H9 (cell line): ENCODE measurements at regions not wholly inside any gene's neighbourhood (a gene's known extent, or its start where the extent isn't known, plus 50 kb on each side); places are given as distances from the start of the nearest gene placed in this dataset.

Experiments
- DNase-seq: peaks from one replicate; pipeline ENCODE4 v3.0.0-alpha.2; 2017
- H2AFZ ChIP-seq: one replicate; pipeline ENCODE4 v1.6.1; 2013; ENCODE audit warnings: mild to moderate bottlenecking, low read length, control low read depth, moderate library complexity
- H2AK5ac ChIP-seq: 2 replicates; pipeline ENCODE4 v1.6.1; 2013; ENCODE audit warnings: low read length, control low read depth, mixed read lengths; ENCODE audit not compliant: insufficient read length
- H2BK120ac ChIP-seq: one replicate; pipeline ENCODE4 v1.6.1; 2013; ENCODE audit warnings: low read depth, mild to moderate bottlenecking, low read length, control low read depth, inconsistent platforms; ENCODE audit not compliant: poor library complexity, severe bottlenecking
- H2BK12ac ChIP-seq: 2 replicates; pipeline ENCODE4 v1.6.1; 2013; ENCODE audit warnings: low read length, control low read depth, mixed read lengths, low read depth; ENCODE audit not compliant: insufficient read length
- H2BK15ac ChIP-seq: 2 replicates; pipeline ENCODE4 v1.6.1; 2013; ENCODE audit warnings: low read depth, low read length, control low read depth
- H2BK20ac ChIP-seq: one replicate; pipeline ENCODE4 v1.6.1; 2013; ENCODE audit warnings: low read depth, mild to moderate bottlenecking, low read length, control low read depth, inconsistent platforms; ENCODE audit not compliant: poor library complexity, severe bottlenecking
- H2BK5ac ChIP-seq: 2 replicates; pipeline ENCODE4 v1.6.1; 2013; ENCODE audit warnings: low read length, control low read depth, mixed read lengths; ENCODE audit not compliant: insufficient read length
- H3K14ac ChIP-seq: 2 replicates; pipeline ENCODE4 v1.6.1; 2013; ENCODE audit warnings: low read length, control low read depth; ENCODE audit not compliant: insufficient read depth
- H3K18ac ChIP-seq: 2 replicates; pipeline ENCODE4 v1.6.1; 2013; ENCODE audit warnings: low read depth, mild to moderate bottlenecking, mixed read lengths, low read length, control low read depth; ENCODE audit not compliant: insufficient read length
- H3K23ac ChIP-seq: 2 replicates; pipeline ENCODE4 v1.6.1; 2013; ENCODE audit warnings: low read length, control low read depth, mixed read lengths, low read depth; ENCODE audit not compliant: insufficient read length
- H3K23me2 ChIP-seq: 2 replicates; pipeline ENCODE4 v1.6.1; 2013; ENCODE audit warnings: low read depth, mild to moderate bottlenecking, mixed read lengths, low read length, control low read depth; ENCODE audit not compliant: insufficient read length, poor library complexity, severe bottlenecking
- H3K27ac ChIP-seq: 2 replicates; pipeline ENCODE4 v1.5.1; 2013; ENCODE audit warnings: low read length, control low read depth, mixed read lengths, low read depth; ENCODE audit not compliant: insufficient read length
- H3K27me3 ChIP-seq: 2 replicates; pipeline ENCODE4 v1.6.1; 2013; ENCODE audit warnings: low read length, control low read depth, inconsistent platforms; ENCODE audit not compliant: insufficient read depth
- H3K4ac ChIP-seq: 2 replicates; pipeline ENCODE4 v1.6.1; 2013; ENCODE audit warnings: low read depth, mild to moderate bottlenecking, control low read depth, inconsistent platforms, low read length, moderate library complexity
- H3K4me1 ChIP-seq: 2 replicates; pipeline ENCODE4 v1.6.1; 2013; ENCODE audit warnings: low read length, control low read depth, inconsistent platforms; ENCODE audit not compliant: insufficient read depth
- H3K4me2 ChIP-seq: 2 replicates; pipeline ENCODE4 v1.6.1; 2013; ENCODE audit warnings: low read length, control low read depth, mixed read lengths; ENCODE audit not compliant: insufficient read length, insufficient read depth
- H3K56ac ChIP-seq: 2 replicates; pipeline ENCODE4 v1.6.1; 2013; ENCODE audit warnings: low read depth, mild to moderate bottlenecking, mixed read lengths, low read length, control low read depth; ENCODE audit not compliant: insufficient read length
- H3K79me1 ChIP-seq: 2 replicates; pipeline ENCODE4 v1.6.1; 2013; ENCODE audit warnings: low read depth, mild to moderate bottlenecking, moderate library complexity, low read length, control low read depth, inconsistent platforms; ENCODE audit not compliant: insufficient read depth, poor library complexity, severe bottlenecking
- H3K79me2 ChIP-seq: 2 replicates; pipeline ENCODE4 v1.6.1; 2013; ENCODE audit warnings: low read length, control low read depth, inconsistent platforms; ENCODE audit not compliant: insufficient read depth
- H3K9ac ChIP-seq: 2 replicates; pipeline ENCODE4 v1.6.1; 2013; ENCODE audit warnings: low read length, control low read depth, mixed read lengths; ENCODE audit not compliant: insufficient read length; ENCODE audit errors: extremely low read depth
- H3K9me3 ChIP-seq: one replicate; pipeline ENCODE4 v1.6.1; 2013; ENCODE audit warnings: low read depth, low read length, inconsistent platforms; ENCODE audit not compliant: control insufficient read depth
- H3T11ph ChIP-seq: one replicate; pipeline ENCODE4 v1.6.1; 2013; ENCODE audit warnings: mild to moderate bottlenecking, low read length, control low read depth, inconsistent platforms
- H4K20me1 ChIP-seq: one replicate; pipeline ENCODE4 v1.6.1; 2013; ENCODE audit not compliant: control insufficient read depth, insufficient read length, insufficient read depth
- H4K5ac ChIP-seq: 2 replicates; pipeline ENCODE4 v1.6.1; 2013; ENCODE audit warnings: low read depth, mild to moderate bottlenecking, mixed read lengths, low read length, control low read depth; ENCODE audit not compliant: insufficient read length
- H4K8ac ChIP-seq: replicated peaks from 2 replicates; pipeline ENCODE4 v1.6.1; 2013; ENCODE audit warnings: low read length, control low read depth, mixed read lengths, low read depth; ENCODE audit not compliant: insufficient read length
- H4K91ac ChIP-seq: 2 replicates; pipeline ENCODE4 v1.6.1; 2013; ENCODE audit warnings: low read depth, mild to moderate bottlenecking, moderate library complexity, mixed read lengths, low read length, control low read depth; ENCODE audit not compliant: insufficient read length
- H3K27ac Mint-ChIP-seq, 3 experiments: 2 replicates in 2 of 3; 3 replicates in 1 of 3; pipeline ENCODE4 v1.8.0; 2020 to 2021; ENCODE audit warnings: mixed read lengths in 3 of 3, mild to moderate bottlenecking in 1 of 3, moderate library complexity in 1 of 3
- H3K27me3 Mint-ChIP-seq: 2 replicates; pipeline ENCODE4 v1.8.0; 2021; ENCODE audit warnings: low read depth, mild to moderate bottlenecking, moderate library complexity, mixed read lengths
- H3K36me3 Mint-ChIP-seq, 3 experiments: 2 replicates in 2 of 3; 3 replicates in 1 of 3; pipeline ENCODE4 v1.8.0; 2020 to 2021; ENCODE audit warnings: low read depth in 3 of 3, mixed read lengths in 3 of 3; ENCODE audit not compliant: insufficient read depth in 1 of 3
- H3K4me1 Mint-ChIP-seq, 2 experiments: 2 replicates each; pipeline ENCODE4 v1.8.0; 2020; ENCODE audit warnings: mixed read lengths in 2 of 2
- H3K4me3 Mint-ChIP-seq, 2 experiments: 2 replicates in 1 of 2; 3 replicates in 1 of 2; pipeline ENCODE4 v1.8.0; 2020 to 2021; ENCODE audit warnings: mild to moderate bottlenecking in 2 of 2, mixed read lengths in 2 of 2, moderate library complexity in 1 of 2
- H3K9me3 Mint-ChIP-seq, 2 experiments: 2 replicates in 1 of 2; 3 replicates in 1 of 2; pipeline ENCODE4 v1.8.0; 2020; ENCODE audit warnings: mild to moderate bottlenecking in 2 of 2, mixed read lengths in 2 of 2, moderate library complexity in 1 of 2
- WGBS: extraction: QIAGEN DNeasy Blood & Tissue Kit; methylation state at CpG from one replicate; pipeline ENCODE4 v1.1.7; 2013; ENCODE audit warnings: missing lambda C conversion rate, low lambda C conversion rate, mixed read lengths; ENCODE audit not compliant: insufficient read length; ENCODE audit errors: extremely low coverage; 5-methylcytosine and 5-hydroxymethylcytosine counted together
- TF ChIP-seq, protein P1 (sequence below): fragments of 200-600 bp; sonication (generic); conservative IDR thresholded peaks from 3 replicates; pipeline ENCODE4 v1.8.0; 2021; ENCODE audit warnings: antibody characterized with exemption, mild to moderate bottlenecking

DNA sequence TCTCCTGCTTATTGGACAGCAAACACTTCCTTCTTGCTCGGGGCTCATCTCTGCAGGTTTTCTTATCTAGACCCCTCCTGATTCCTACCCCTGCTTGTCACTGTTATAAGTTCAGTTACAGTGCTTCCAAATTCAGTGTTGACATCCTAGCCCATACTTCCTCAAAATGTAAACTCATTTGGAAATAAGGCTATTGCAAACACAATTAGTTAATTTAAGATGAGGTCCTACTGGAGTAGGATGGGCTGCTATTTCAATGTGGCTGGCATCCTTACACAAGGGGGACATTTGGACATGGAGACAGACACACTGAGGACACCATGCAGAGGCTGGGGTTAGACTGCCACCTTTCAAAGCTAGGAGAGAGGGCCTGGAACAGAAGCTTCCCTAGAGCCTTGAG, 85.2 kb upstream of the NPVF start:
- Histone ChIP-seq H3K14ac (no peak overlapping the region), H4K91ac (no peak overlapping the region), H2BK120ac (no peak overlapping the region), H3K27ac (no peak overlapping the region), H3K4ac (no peak overlapping the region), H2AK5ac (no peak overlapping the region), H4K5ac (no peak overlapping the region), H3K18ac (no peak overlapping the region), H3K23me2 (no peaks in the 10 kb centered on the region), H2BK5ac (no peak overlapping the region), H3K23ac (no peak overlapping the region), H3K9me3 (no peaks in the 10 kb centered on the region), H3K4me1 (peaks cover 4% of the 10 kb centered on the region; the same call in 1 of the 2 replicates), H3K56ac (no peak overlapping the region), H3K79me1 (no peaks in the 10 kb centered on the region), H3K4me2 (no peak overlapping the region), H2AFZ (no peak overlapping the region), H4K20me1 (no peaks in the 10 kb centered on the region), H3T11ph (no peak overlapping the region), H4K8ac (no peak overlapping the region), H2BK12ac (no peak overlapping the region), H3K27me3 (no peaks in the 10 kb centered on the region), H3K79me2 (no peaks in the 10 kb centered on the region), H2BK15ac (no peak overlapping the region), H2BK20ac (no peak overlapping the region), H3K9ac (no peak overlapping the region)
- H3K4me1 Mint-ChIP-seq: peaks cover 9 to 16% of the 10 kb centered on the region in 2 experiments
- H3K27ac Mint-ChIP-seq: no peak overlapping the region
- no peaks in the 10 kb centered on the region for H3K36me3 Mint-ChIP-seq
- no peak for DNase-seq
- TF ChIP-seq, protein P1, sequence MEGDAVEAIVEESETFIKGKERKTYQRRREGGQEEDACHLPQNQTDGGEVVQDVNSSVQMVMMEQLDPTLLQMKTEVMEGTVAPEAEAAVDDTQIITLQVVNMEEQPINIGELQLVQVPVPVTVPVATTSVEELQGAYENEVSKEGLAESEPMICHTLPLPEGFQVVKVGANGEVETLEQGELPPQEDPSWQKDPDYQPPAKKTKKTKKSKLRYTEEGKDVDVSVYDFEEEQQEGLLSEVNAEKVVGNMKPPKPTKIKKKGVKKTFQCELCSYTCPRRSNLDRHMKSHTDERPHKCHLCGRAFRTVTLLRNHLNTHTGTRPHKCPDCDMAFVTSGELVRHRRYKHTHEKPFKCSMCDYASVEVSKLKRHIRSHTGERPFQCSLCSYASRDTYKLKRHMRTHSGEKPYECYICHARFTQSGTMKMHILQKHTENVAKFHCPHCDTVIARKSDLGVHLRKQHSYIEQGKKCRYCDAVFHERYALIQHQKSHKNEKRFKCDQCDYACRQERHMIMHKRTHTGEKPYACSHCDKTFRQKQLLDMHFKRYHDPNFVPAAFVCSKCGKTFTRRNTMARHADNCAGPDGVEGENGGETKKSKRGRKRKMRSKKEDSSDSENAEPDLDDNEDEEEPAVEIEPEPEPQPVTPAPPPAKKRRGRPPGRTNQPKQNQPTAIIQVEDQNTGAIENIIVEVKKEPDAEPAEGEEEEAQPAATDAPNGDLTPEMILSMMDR: no peak
- no peaks in the 10 kb centered on the region for H3K27me3 Mint-ChIP-seq
- H3K9me3 Mint-ChIP-seq: no peaks in the 10 kb centered on the region
- no CpG with 5 or more reads among the region's 1 CpG for WGBS
- no peak overlapping the region for H3K4me3 Mint-ChIP-seq
